HUDEP-2 (cell line): ENCODE measurements at regions not wholly inside any gene's neighbourhood (a gene's known extent, or its start where the extent isn't known, plus 50 kb on each side); places are given as distances from the start of the nearest gene placed in this dataset.

Experiments
- DNase-seq, 76 experiments: peaks; one replicate each; lab custom pipeline; 2025; ENCODE audit not compliant: unreplicated experiment in 76 of 76; lab: John Stamatoyannopoulos, UW

- DNase-seq = no peak
Observed at GRCh38 chr5:73375191-73375545, 73.4 kb downstream of the FOXD1 start.

GRCh38 chr5:73374520-73375190, 73.9 kb downstream of the FOXD1 start:
- DNase-seq = no peak

- DNase-seq = no peak
Observed at GRCh38 chr5:73373814-73374510, 74.6 kb downstream of the FOXD1 start.

- no peak for DNase-seq
Observed at GRCh38 chr5:73370640-73371583, 77.7 kb downstream of the FOXD1 start.

GRCh38 chr5:73370095-73370494, 78.5 kb downstream of the FOXD1 start:
- no peak for DNase-seq

- DNase-seq = no peak
Observed at GRCh38 chr5:73369278-73369677, 79.3 kb downstream of the FOXD1 start.

GRCh38 chr5:73367650-73368049, 80.9 kb downstream of the FOXD1 start:
- no peak for DNase-seq

- no peak for DNase-seq
Observed at GRCh38 chr5:73365990-73366667, 82.4 kb downstream of the FOXD1 start.

- no peak for DNase-seq
Observed at GRCh38 chr5:73365301-73365853, 83.2 kb downstream of the FOXD1 start.

GRCh38 chr5:73363911-73364730, 84.5 kb downstream of the FOXD1 start:
- DNase-seq = no peak

GRCh38 chr5:73359395-73359794, 89.2 kb downstream of the FOXD1 start:
- no peak for DNase-seq

GRCh38 chr5:73358366-73358765, 90.2 kb downstream of the FOXD1 start:
- no peak for DNase-seq

- no peak for DNase-seq
Observed at GRCh38 chr5:73357576-73357975, 91.0 kb downstream of the FOXD1 start.

GRCh38 chr5:73355108-73355507, 93.5 kb downstream of the FOXD1 start:
- DNase-seq = no peak

- no peak for DNase-seq
Observed at GRCh38 chr5:73354406-73354805, 94.2 kb downstream of the FOXD1 start.

GRCh38 chr5:73352649-73353230, 95.8 kb downstream of the FOXD1 start:
- no peak for DNase-seq

- no peak for DNase-seq
Observed at GRCh38 chr5:73352243-73352642, 96.3 kb downstream of the FOXD1 start.

GRCh38 chr5:73351593-73351992, 97.0 kb downstream of the FOXD1 start:
- DNase-seq = no peak

GRCh38 chr5:73346878-73347408, 101.6 kb downstream of the FOXD1 start:
- DNase-seq = no peak
